Chondrocyte (in vitro differentiated cells): ENCODE measurements at regions not wholly inside any gene's neighbourhood (a gene's known extent, or its start where the extent isn't known, plus 50 kb on each side); places are given as distances from the start of the nearest gene placed in this dataset.

Experiments
- DNase-seq: peaks from one replicate; pipeline ENCODE4 v3.0.0; 2021; ENCODE audit warnings: mixed read lengths, low spot score
- H3K27ac Mint-ChIP-seq: one replicate; pipeline ENCODE4 v1.8.0; 2021; ENCODE audit warnings: mild to moderate bottlenecking, moderate library complexity, mixed read lengths; ENCODE audit not compliant: unreplicated experiment
- H3K27me3 Mint-ChIP-seq: 2 replicates; pipeline ENCODE4 v1.8.0; 2021; ENCODE audit warnings: low read depth, mixed read lengths
- H3K36me3 Mint-ChIP-seq: 2 replicates; pipeline ENCODE4 v1.8.0; 2021; ENCODE audit warnings: low read depth, mixed read lengths
- H3K4me1 Mint-ChIP-seq: 2 replicates; pipeline ENCODE4 v1.8.0; 2021; ENCODE audit warnings: low read depth, mild to moderate bottlenecking, mixed read lengths
- H3K4me3 Mint-ChIP-seq: one replicate; pipeline ENCODE4 v1.8.0; 2021; ENCODE audit warnings: mild to moderate bottlenecking, moderate library complexity, mixed read lengths; ENCODE audit not compliant: unreplicated experiment
- H3K9me3 Mint-ChIP-seq: 2 replicates; pipeline ENCODE4 v1.8.0; 2021; ENCODE audit warnings: low read depth, mixed read lengths
- TF ChIP-seq, protein P1 (sequence below): fragments of 200-600 bp; sonication (generic); IDR thresholded peaks from 2 replicates; pipeline ENCODE4 v1.5.0; 2021; ENCODE audit warnings: antibody characterized with exemption, mild to moderate bottlenecking, moderate library complexity

DNA sequence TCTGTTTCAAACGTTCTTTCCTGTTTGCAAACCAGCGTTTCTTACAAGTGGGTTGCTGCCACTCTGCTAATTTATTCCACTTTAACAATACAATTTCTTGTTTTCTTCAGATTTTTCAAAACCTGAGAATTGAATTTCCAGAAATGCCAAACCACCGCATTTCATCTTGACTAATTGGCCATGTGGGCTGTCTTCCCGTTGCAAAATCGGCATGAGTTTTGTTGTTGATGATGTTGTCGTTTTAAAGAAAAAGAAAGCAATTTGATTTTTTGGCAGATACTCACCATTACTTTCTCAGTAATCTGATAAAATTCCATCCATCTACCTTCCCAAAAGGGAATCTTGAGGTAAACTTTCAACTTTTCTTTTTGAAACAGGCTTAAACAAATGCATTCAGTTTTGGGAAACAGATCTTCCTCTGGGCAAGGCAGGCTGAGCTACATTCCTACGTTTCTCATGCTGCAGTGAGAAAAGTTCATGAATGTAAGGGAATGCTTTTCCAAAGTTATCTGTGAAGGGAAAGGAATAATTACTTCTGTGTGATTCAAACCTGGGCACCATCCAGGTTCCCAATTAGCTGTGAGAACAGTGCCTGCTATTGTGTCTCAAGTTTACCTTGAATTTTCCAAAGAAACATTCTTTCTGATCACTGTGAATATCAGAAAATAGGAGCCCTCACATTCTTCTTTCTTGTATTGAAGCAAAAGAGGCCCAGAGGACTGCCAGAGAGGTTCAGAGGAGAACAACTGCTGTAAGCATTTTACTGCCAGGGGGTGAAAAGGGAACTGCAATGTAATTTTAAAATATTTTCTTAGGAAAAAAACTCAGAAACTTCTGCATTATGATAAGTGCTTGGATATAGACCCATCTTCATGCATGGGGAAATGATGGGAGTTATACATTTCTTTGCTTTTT, 100.7 kb upstream of the TUT7 start:
- TF ChIP-seq, protein P1, sequence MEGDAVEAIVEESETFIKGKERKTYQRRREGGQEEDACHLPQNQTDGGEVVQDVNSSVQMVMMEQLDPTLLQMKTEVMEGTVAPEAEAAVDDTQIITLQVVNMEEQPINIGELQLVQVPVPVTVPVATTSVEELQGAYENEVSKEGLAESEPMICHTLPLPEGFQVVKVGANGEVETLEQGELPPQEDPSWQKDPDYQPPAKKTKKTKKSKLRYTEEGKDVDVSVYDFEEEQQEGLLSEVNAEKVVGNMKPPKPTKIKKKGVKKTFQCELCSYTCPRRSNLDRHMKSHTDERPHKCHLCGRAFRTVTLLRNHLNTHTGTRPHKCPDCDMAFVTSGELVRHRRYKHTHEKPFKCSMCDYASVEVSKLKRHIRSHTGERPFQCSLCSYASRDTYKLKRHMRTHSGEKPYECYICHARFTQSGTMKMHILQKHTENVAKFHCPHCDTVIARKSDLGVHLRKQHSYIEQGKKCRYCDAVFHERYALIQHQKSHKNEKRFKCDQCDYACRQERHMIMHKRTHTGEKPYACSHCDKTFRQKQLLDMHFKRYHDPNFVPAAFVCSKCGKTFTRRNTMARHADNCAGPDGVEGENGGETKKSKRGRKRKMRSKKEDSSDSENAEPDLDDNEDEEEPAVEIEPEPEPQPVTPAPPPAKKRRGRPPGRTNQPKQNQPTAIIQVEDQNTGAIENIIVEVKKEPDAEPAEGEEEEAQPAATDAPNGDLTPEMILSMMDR: no peak
- no peak for DNase-seq
- Mint-ChIP-seq H3K36me3 (peaks cover 1% of the 10 kb centered on the region), H3K27me3 (no peaks in the 10 kb centered on the region), H3K27ac (no peak overlapping the region), H3K4me1 (peaks cover 22% of the 10 kb centered on the region), H3K4me3 (no peak overlapping the region), H3K9me3 (peaks cover 2% of the 10 kb centered on the region)

DNA sequence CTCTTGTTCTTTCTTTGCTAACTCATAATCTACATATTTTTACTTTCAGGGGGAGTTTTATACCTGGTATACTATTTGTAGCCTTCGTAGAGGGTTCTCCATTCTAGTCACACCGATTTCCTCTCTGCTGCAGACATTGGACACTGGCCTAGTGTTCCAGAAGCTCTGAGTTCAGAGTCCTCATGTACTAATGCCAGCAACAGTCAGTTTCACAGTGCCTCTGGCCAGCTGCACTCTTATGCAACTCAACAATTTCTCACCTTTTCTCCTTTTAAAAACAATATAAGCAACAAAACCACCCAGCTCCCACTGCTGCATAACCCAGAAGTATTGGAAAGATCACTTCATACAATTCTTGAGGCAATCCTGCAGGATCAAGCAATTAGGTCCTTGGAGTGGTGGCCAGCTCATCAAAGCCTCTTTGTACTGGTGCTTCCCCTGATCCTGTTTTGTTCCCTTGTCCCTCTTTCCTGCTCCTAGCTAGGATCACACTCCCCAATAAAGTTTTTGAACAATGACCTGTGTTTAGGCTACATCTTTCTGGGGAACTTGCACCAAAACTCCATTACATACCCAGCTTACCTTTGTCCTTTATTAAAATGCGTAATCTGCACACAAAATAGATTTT, 98.1 kb upstream of the TUT7 start:
- no peak overlapping the region for H3K4me3 Mint-ChIP-seq
- H3K4me1 Mint-ChIP-seq: peaks cover 12% of the 10 kb centered on the region
- H3K9me3 Mint-ChIP-seq: peaks cover 8% of the 10 kb centered on the region
- H3K27ac Mint-ChIP-seq: no peak overlapping the region
- TF ChIP-seq, protein P1: no peak
- DNase-seq: no peak
- H3K36me3 Mint-ChIP-seq: peaks cover 1% of the 10 kb centered on the region
- no peaks in the 10 kb centered on the region for H3K27me3 Mint-ChIP-seq

DNA sequence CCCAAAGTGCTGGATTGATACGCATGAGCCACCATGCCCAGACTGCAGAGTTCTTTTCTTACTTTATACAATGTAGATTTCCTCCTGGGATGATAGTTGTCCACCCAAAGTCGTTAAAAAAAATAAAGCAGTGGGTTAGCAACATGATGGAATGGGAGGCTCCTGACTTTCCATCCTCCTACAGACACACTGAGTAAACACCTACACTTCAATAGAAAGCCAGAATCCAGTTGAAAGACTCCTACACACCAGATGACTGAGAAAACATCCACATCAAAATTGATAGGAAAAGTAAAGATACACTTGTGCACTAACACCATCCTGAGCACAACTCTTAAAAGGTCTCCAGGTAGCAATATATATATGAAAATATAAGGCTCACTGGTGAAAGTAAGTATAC, 95.0 kb upstream of the TUT7 start:
- H3K36me3 Mint-ChIP-seq: peaks cover 1% of the 10 kb centered on the region
- no peak overlapping the region for H3K4me3 Mint-ChIP-seq
- no peak for DNase-seq
- H3K27ac Mint-ChIP-seq: no peak overlapping the region
- H3K9me3 Mint-ChIP-seq: peaks cover 8% of the 10 kb centered on the region
- H3K4me1 Mint-ChIP-seq: peaks cover 4% of the 10 kb centered on the region
- TF ChIP-seq, protein P1: no peak
- no peaks in the 10 kb centered on the region for H3K27me3 Mint-ChIP-seq

DNA sequence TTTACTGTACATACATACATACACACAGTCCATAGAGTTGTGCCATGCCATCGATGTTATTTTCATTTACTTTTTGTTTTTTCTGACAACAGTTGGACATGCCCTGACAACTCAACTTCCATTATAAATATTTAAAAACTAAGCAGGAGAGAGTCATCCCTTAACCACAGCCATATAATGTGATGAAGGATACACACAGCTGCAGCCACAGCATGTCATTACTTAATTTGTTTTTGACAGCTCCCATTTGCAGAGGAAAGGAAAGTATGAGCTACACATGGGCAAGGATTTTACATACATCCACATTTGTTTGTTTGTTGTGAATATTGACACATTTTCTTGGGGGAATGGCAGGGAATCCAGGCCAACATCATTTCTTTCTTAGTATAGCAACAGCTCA, 91.5 kb upstream of the TUT7 start:
- TF ChIP-seq, protein P1: no peak
- no peak for DNase-seq
- no peak overlapping the region for H3K27ac Mint-ChIP-seq
- H3K4me1 Mint-ChIP-seq: peaks cover 4% of the 10 kb centered on the region
- no peaks in the 10 kb centered on the region for H3K27me3 Mint-ChIP-seq
- H3K9me3 Mint-ChIP-seq: peaks cover 8% of the 10 kb centered on the region
- H3K4me3 Mint-ChIP-seq: no peak overlapping the region
- no peaks in the 10 kb centered on the region for H3K36me3 Mint-ChIP-seq

DNA sequence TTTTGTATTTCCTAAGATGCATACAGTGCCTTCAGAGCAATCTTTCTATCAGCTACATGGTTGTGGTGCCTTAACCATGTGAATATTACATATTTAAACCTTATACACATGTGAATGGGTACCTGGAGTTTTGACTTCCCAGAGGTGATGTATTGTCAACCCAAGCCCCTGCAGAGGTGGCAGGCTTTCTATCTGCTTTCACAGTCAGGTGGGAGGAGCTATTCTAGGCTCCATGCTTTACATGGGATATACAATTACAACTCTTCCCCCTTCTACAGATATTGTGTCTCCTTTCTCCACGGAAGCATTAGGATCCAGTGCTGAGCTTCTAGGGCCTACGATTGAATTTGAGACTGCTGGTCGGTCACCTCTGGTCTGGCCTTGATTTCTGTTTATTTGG, 89.8 kb upstream of the TUT7 start:
- no peak for DNase-seq
- Mint-ChIP-seq H3K27ac (no peak overlapping the region), H3K4me1 (peaks cover 4% of the 10 kb centered on the region), H3K9me3 (peaks cover 3% of the 10 kb centered on the region), H3K4me3 (no peak overlapping the region), H3K36me3 (no peaks in the 10 kb centered on the region), H3K27me3 (no peaks in the 10 kb centered on the region)
- TF ChIP-seq, protein P1: no peak
